GM06990 (cell line): ENCODE measurements at regions not wholly inside any gene's neighbourhood (a gene's known extent, or its start where the extent isn't known, plus 50 kb on each side); places are given as distances from the start of the nearest gene placed in this dataset.

ENCODE experiments used
- DNase-seq: peaks from one replicate; pipeline ENCODE4 v3.0.0-alpha.2; 2011; ENCODE audit not compliant: insufficient read length; ENCODE audit errors: extremely low read depth
- H3K27me3 ChIP-seq: replicated peaks from 2 replicates; pipeline ENCODE4 v1.6.0; 2011; ENCODE audit warnings: low read length; ENCODE audit not compliant: control insufficient read depth, insufficient read depth
- H3K36me3 ChIP-seq: 2 replicates; pipeline ENCODE4 v1.5.1; 2011; ENCODE audit warnings: low read length; ENCODE audit not compliant: control insufficient read depth, insufficient read depth
- H3K4me3 ChIP-seq: replicated peaks from 2 replicates; pipeline ENCODE4 v1.5.1; 2011; ENCODE audit warnings: low read depth, mild to moderate bottlenecking, control low read depth, low read length
- CTCF ChIP-seq: IDR thresholded peaks from 2 replicates; pipeline ENCODE4 v1.5.1; 2011; ENCODE audit warnings: low read length, control low read depth, mild to moderate bottlenecking, inconsistent platforms; ENCODE audit not compliant: insufficient read depth, poor library complexity, severe bottlenecking

- no peak for DNase-seq
- no peak for TF ChIP-seq CTCF
- Histone ChIP-seq H3K4me3 (no peak overlapping the region), H3K27me3 (no peaks in the 10 kb centered on the region), H3K36me3 (no peaks in the 10 kb centered on the region)
Measured at GRCh38 chr10:4141471-4141870, 356.5 kb upstream of the KLF6 start.

GRCh38 chr10:4138146-4138721 is 353.2 kb upstream of the KLF6 start:
- TF ChIP-seq CTCF: no peak
- Histone ChIP-seq H3K4me3 (no peak overlapping the region), H3K27me3 (no peaks in the 10 kb centered on the region), H3K36me3 (no peaks in the 10 kb centered on the region)
- no peak for DNase-seq

- no peak for DNase-seq
- H3K27me3 ChIP-seq: no peaks in the 10 kb centered on the region
- H3K36me3 ChIP-seq: no peaks in the 10 kb centered on the region
- no peak overlapping the region for H3K4me3 ChIP-seq
- TF ChIP-seq CTCF: no peak
Measured at GRCh38 chr10:4137299-4137698, 352.3 kb upstream of the KLF6 start.

GRCh38 chr10:4136121-4136520 is 351.1 kb upstream of the KLF6 start:
- H3K4me3 ChIP-seq: no peak overlapping the region
- DNase-seq: no peak
- no peak for TF ChIP-seq CTCF
- H3K36me3 ChIP-seq: no peaks in the 10 kb centered on the region
- H3K27me3 ChIP-seq: no peaks in the 10 kb centered on the region

GRCh38 chr10:4132216-4132556 is 347.2 kb upstream of the KLF6 start:
- Histone ChIP-seq H3K27me3 (no peaks in the 10 kb centered on the region), H3K4me3 (no peak overlapping the region), H3K36me3 (no peaks in the 10 kb centered on the region)
- DNase-seq: no peak
- no peak for TF ChIP-seq CTCF
